ENCODE measurements at regions not wholly inside any gene's neighbourhood (a gene's known extent, or its start where the extent isn't known, plus 50 kb on each side); places are given as distances from the start of the nearest gene placed in this dataset.

DNA sequence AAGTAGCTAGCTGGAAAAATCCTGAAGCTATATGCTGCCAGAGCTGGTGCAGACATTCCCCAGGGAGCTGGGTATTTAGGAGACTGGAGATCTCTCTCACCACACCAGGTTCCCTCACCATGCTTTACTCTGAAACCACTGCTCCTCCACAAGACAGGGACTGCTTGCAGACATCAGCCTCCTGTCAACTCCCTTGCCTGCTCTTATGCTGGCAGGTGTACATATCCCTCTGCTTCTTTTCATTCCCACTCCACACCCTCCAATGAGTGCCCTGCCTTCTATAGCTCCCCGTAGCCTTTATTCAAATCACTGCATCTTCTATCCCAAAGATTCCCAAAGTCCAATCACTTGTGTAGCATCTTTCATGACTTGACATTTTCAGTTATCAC lies 380.7 kb downstream of the NFIB start:
- Histone ChIP-seq H3K56ac (ENCODE audit: insufficient read length, low read depth, low read length) (no peak overlapping the region), H3K27ac (ENCODE audit: insufficient read length, low read depth, low read length) (no peak overlapping the region), H4K8ac (replicated peaks; ENCODE audit: insufficient read length, low read depth, low read length) (no peak overlapping the region), H4K91ac (ENCODE audit: insufficient read length, low read depth, low read length) (no peak overlapping the region), H3K23ac (ENCODE audit: insufficient read length, low read depth, low read length) (no peak overlapping the region), H3K9me3 (ENCODE audit: control insufficient read depth, low read depth, low read length) (no peaks in the 10 kb centered on the region), H3K4ac (ENCODE audit: low read depth, low read length) (no peak overlapping the region), H3K23me2 (ENCODE audit: insufficient read length, low read depth, low read length, poor library complexity, severe bottlenecking) (no peaks in the 10 kb centered on the region), H2BK120ac (ENCODE audit: low read depth, low read length, poor library complexity, severe bottlenecking) (no peak overlapping the region), H3K79me2 (ENCODE audit: insufficient read depth, low read length) (no peaks in the 10 kb centered on the region), H2BK12ac (ENCODE audit: insufficient read length, low read depth, low read length) (no peak overlapping the region), H4K20me1 (ENCODE audit: control insufficient read depth, insufficient read depth, insufficient read length) (no peaks in the 10 kb centered on the region), H2BK5ac (ENCODE audit: insufficient read length, low read length) (no peak overlapping the region), H4K5ac (ENCODE audit: insufficient read length, low read depth, low read length) (no peak overlapping the region), H3T11ph (ENCODE audit: low read length) (no peak overlapping the region), H2BK20ac (ENCODE audit: low read depth, low read length, poor library complexity, severe bottlenecking) (no peak overlapping the region), H3K18ac (ENCODE audit: insufficient read length, low read depth, low read length) (no peak overlapping the region), H3K79me1 (ENCODE audit: insufficient read depth, low read depth, low read length, poor library complexity, severe bottlenecking) (no peaks in the 10 kb centered on the region), H2AK5ac (ENCODE audit: insufficient read length, low read length) (no peak overlapping the region), H3K27me3 (ENCODE audit: insufficient read depth, low read length) (no peaks in the 10 kb centered on the region), H3K4me1 (ENCODE audit: insufficient read depth, low read length) (no peaks in the 10 kb centered on the region), H2BK15ac (ENCODE audit: low read depth, low read length) (no peak overlapping the region), H3K9ac (ENCODE audit: extremely low read depth, insufficient read length, low read length) (no peak overlapping the region), H3K4me2 (ENCODE audit: insufficient read depth, insufficient read length, low read length) (no peak overlapping the region), H2AFZ (ENCODE audit: low read length) (no peak overlapping the region), H3K14ac (ENCODE audit: insufficient read depth, low read length) (no peak overlapping the region)
- no peak for TF ChIP-seq CTCF (conservative IDR thresholded peaks at IDR 0.05)
- H3K27ac Mint-ChIP-seq, result no peak overlapping the region
- H3K36me3 Mint-ChIP-seq (ENCODE audit: insufficient read depth in 1 of 3, low read depth in 3 of 3), result no peaks in the 10 kb centered on the region
- H3K4me1 Mint-ChIP-seq, result peaks cover 7 to 9% of the 10 kb centered on the region in 2 experiments
- no peaks in the 10 kb centered on the region for H3K27me3 Mint-ChIP-seq (ENCODE audit: low read depth)
- H3K4me3 Mint-ChIP-seq, result no peak overlapping the region
- no peak for DNase-seq
- no CpG with 5 or more reads among the region's 1 CpG for WGBS (ENCODE audit: extremely low coverage, insufficient read length, low lambda C conversion rate)
- no peaks in the 10 kb centered on the region for H3K9me3 Mint-ChIP-seq
